SK-N-SH (cell line): ENCODE measurements at regions not wholly inside any gene's neighbourhood (a gene's known extent, or its start where the extent isn't known, plus 50 kb on each side); places are given as distances from the start of the nearest gene placed in this dataset.

Experiments
- CTCF ChIA-PET: fragments of 300-600, 350-600 bp; formaldehyde crosslinking; extraction: SDS; loops from one replicate; lab custom pipeline; 2021; lab: Yijun Ruan, JAX
- POLR2A ChIA-PET: fragments of 350-600 bp; sonication (Branson Sonifier 250); formaldehyde crosslinking; extraction: SDS; loops from one replicate; lab custom pipeline; 2020; ENCODE audit warnings: antibody characterized with exemption, inconsistent platforms; lab: Yijun Ruan, JAX
- DNase-seq: peaks from one replicate; pipeline ENCODE4 v3.0.0; 2012
- H2AFZ ChIP-seq: fragments of 200-600 bp; sonication (generic); 2 replicates; pipeline ENCODE4 v1.8.1; 2016; ENCODE audit warnings: antibody characterized with exemption, mild to moderate bottlenecking, low read depth
- H3F3A ChIP-seq: fragments of 200-600 bp; sonication (generic); replicated peaks from 2 replicates; pipeline ENCODE3; 2016; ENCODE audit warnings: antibody characterized with exemption, mild to moderate bottlenecking; ENCODE audit not compliant: insufficient read depth
- H3K27ac ChIP-seq, 2 experiments: fragments of 200-500 bp in 1 of 2; fragments of 200-600 bp in 1 of 2; sonication (Bioruptor generic) in 1 of 2; sonication (generic), shearing (Covaris generic) in 1 of 2; 2 replicates each; pipeline versions ENCODE4 v1.5.1 to v1.6.1; 2014 to 2016; ENCODE audit warnings: low read depth in 2 of 2, inconsistent platforms in 1 of 2, low read length in 1 of 2, mild to moderate bottlenecking in 1 of 2, mixed read lengths in 1 of 2
- H3K27me3 ChIP-seq: fragments of 200-600 bp; sonication (generic), shearing (Covaris generic); 2 replicates; pipeline ENCODE4 v1.6.1; 2016; ENCODE audit warnings: mixed run types; ENCODE audit not compliant: insufficient read depth
- H3K36me3 ChIP-seq, 2 experiments: fragments of 200-500 bp in 1 of 2; fragments of 200-600 bp in 1 of 2; sonication (Bioruptor generic) in 1 of 2; sonication (generic) in 1 of 2; replicated peaks in 1 of 2; 2 replicates each; pipeline versions ENCODE3 to v1.5.1; 2014 to 2016; ENCODE audit warnings: low read length in 1 of 2, mild to moderate bottlenecking in 1 of 2; ENCODE audit not compliant: insufficient read depth in 2 of 2, control insufficient read depth in 1 of 2
- H3K4me1 ChIP-seq, 2 experiments: fragments of 200-500 bp in 1 of 2; fragments of 200-600 bp in 1 of 2; sonication (Bioruptor generic) in 1 of 2; sonication (generic), shearing (Covaris generic) in 1 of 2; 2 replicates each; pipeline versions ENCODE4 v1.5.1 to v1.6.1; 2014 to 2016; ENCODE audit warnings: low read depth in 1 of 2, low read length in 1 of 2, mixed run types in 1 of 2; ENCODE audit not compliant: insufficient read depth in 2 of 2, control insufficient read depth in 1 of 2
- H3K4me2 ChIP-seq: fragments of 200-600 bp; sonication (generic), shearing (Covaris generic); 2 replicates; pipeline ENCODE4 v1.6.1; 2017; ENCODE audit warnings: mixed run types
- H3K4me3 ChIP-seq, 2 experiments: fragments of 200-500 bp in 1 of 2; fragments of 200-600 bp in 1 of 2; sonication (Bioruptor generic) in 1 of 2; sonication (generic), shearing (Covaris generic) in 1 of 2; 2 replicates each; pipeline versions ENCODE4 v1.5.1 to v1.8.1; 2014 to 2016; ENCODE audit warnings: low read depth in 2 of 2, inconsistent platforms in 1 of 2, low read length in 1 of 2, mild to moderate bottlenecking in 1 of 2, mixed read lengths in 1 of 2, moderate library complexity in 1 of 2
- H3K79me2 ChIP-seq: fragments of 200-600 bp; sonication (generic); 2 replicates; pipeline ENCODE4 v1.8.1; 2017; ENCODE audit warnings: mild to moderate bottlenecking; ENCODE audit not compliant: insufficient read depth
- H3K9ac ChIP-seq: fragments of 200-600 bp; sonication (generic); 2 replicates; pipeline ENCODE4 v1.6.1; 2017; ENCODE audit warnings: mixed run types
- H3K9me2 ChIP-seq: fragments of 200-600 bp; sonication (generic); 2 replicates; pipeline ENCODE4 v1.6.1; 2017; ENCODE audit warnings: mixed run types
- H3K9me3 ChIP-seq: fragments of 200-600 bp; sonication (generic); 2 replicates; pipeline ENCODE4 v1.6.1; 2017; ENCODE audit warnings: mixed run types, mild to moderate bottlenecking, moderate library complexity
- H4K20me1 ChIP-seq: fragments of 200-600 bp; sonication (generic); 2 replicates; pipeline ENCODE4 v1.6.1; 2017; ENCODE audit warnings: mild to moderate bottlenecking, mixed run types; ENCODE audit not compliant: insufficient read depth
- CHD2 ChIP-seq: fragments of 150-350 bp; IDR thresholded peaks from 2 replicates; pipeline ENCODE4 v1.6.1; 2018; ENCODE audit warnings: low read length; ENCODE audit not compliant: partially characterized antibody
- ELF1 ChIP-seq: IDR thresholded peaks from 2 replicates; pipeline ENCODE4 v1.4.0; 2012
- EZH2phosphoT487 ChIP-seq: fragments of 200-600 bp; sonication (generic); IDR thresholded peaks from 2 replicates; pipeline ENCODE4 v1.6.1; 2017; ENCODE audit warnings: low read depth, mixed run types, mild to moderate bottlenecking, antibody characterized with exemption, moderate library complexity, borderline replicate concordance
- FOSL2 ChIP-seq: IDR thresholded peaks from 2 replicates; pipeline ENCODE4 v1.4.0; 2012; ENCODE audit warnings: low read depth, mild to moderate bottlenecking, moderate library complexity, borderline replicate concordance
- FOXJ3 ChIP-seq: sonication (generic); formaldehyde crosslinking; IDR thresholded peaks from 2 replicates; pipeline ENCODE4 v1.5.1; 2020; ENCODE audit warnings: mild to moderate bottlenecking, missing genetic modification reagents
- FOXM1 ChIP-seq: IDR thresholded peaks from 2 replicates; pipeline ENCODE4 v1.4.0; 2012; ENCODE audit warnings: low read depth, mild to moderate bottlenecking
- GATA2 ChIP-seq: sonication (generic); formaldehyde crosslinking; IDR thresholded peaks from 2 replicates; pipeline ENCODE4 v1.5.0; 2020; ENCODE audit warnings: mild to moderate bottlenecking, missing genetic modification reagents
- MAX ChIP-seq: IDR thresholded peaks from 2 replicates; pipeline ENCODE4 v1.4.0; 2012; ENCODE audit warnings: low read depth
- NFIC ChIP-seq: IDR thresholded peaks from 2 replicates; pipeline ENCODE4 v1.4.0; 2012; ENCODE audit warnings: borderline replicate concordance
- POLR2AphosphoS5 ChIP-seq: IDR thresholded peaks from 2 replicates; pipeline ENCODE4 v1.6.1; 2012; ENCODE audit warnings: low read depth, low read length
- RAD21 ChIP-seq: IDR thresholded peaks from 2 replicates; pipeline ENCODE4 v1.6.1; 2012; ENCODE audit warnings: mild to moderate bottlenecking, low read length
- RCOR1 ChIP-seq: fragments of 150-350 bp; IDR thresholded peaks from 2 replicates; pipeline ENCODE4 v1.6.1; 2017; ENCODE audit warnings: antibody characterized with exemption, low read length
- REST ChIP-seq: IDR thresholded peaks from 2 replicates; pipeline ENCODE4 v1.6.1; 2012; ENCODE audit warnings: mild to moderate bottlenecking, low read depth, low read length, moderate library complexity
- RFX5 ChIP-seq: IDR thresholded peaks from 2 replicates; pipeline ENCODE4 v1.6.1; 2012; ENCODE audit warnings: mild to moderate bottlenecking, improper control_type of control experiment, low read length
- RXRA ChIP-seq: IDR thresholded peaks from 2 replicates; pipeline ENCODE4 v1.4.0; 2012; ENCODE audit warnings: low read depth, mild to moderate bottlenecking, borderline replicate concordance
- SIN3A ChIP-seq: IDR thresholded peaks from 2 replicates; pipeline ENCODE4 v1.6.1; 2012; ENCODE audit warnings: low read depth, mild to moderate bottlenecking, low read length, moderate library complexity, borderline replicate concordance
- SMC3 ChIP-seq: IDR thresholded peaks from 2 replicates; pipeline ENCODE4 v1.6.1; 2012; ENCODE audit warnings: low read depth, low read length, improper control_type of control experiment
- TAF1 ChIP-seq: IDR thresholded peaks from 2 replicates; pipeline ENCODE4 v1.6.1; 2012; ENCODE audit warnings: low read depth, mild to moderate bottlenecking, low read length, moderate library complexity, borderline replicate concordance
- TCF12 ChIP-seq: IDR thresholded peaks from 2 replicates; pipeline ENCODE4 v1.4.0; 2012
- TEAD4 ChIP-seq: IDR thresholded peaks from 2 replicates; pipeline ENCODE4 v1.4.0; 2012; ENCODE audit warnings: mild to moderate bottlenecking, borderline replicate concordance; ENCODE audit not compliant: insufficient read depth
- YY1 ChIP-seq: IDR thresholded peaks from 2 replicates; pipeline ENCODE4 v1.4.0; 2012; ENCODE audit warnings: low read depth, mild to moderate bottlenecking
- WGBS: methylation state at CpG from one replicate; pipeline ENCODE4 v1.1.6; 2017; ENCODE audit warnings: low lambda C conversion rate; 5-methylcytosine and 5-hydroxymethylcytosine counted together
- TF ChIP-seq, protein P1 (sequence below): IDR thresholded peaks from 2 replicates; pipeline ENCODE4 v1.4.0; 2012; ENCODE audit warnings: low read depth, borderline replicate concordance
- TF ChIP-seq, protein P2 (sequence below): fragments of 150-350 bp; IDR thresholded peaks from 2 replicates; pipeline ENCODE4 v1.6.1; 2017; ENCODE audit warnings: antibody characterized with exemption, low read length, low read depth, borderline replicate concordance

- H3K9me3 ChIP-seq = no peaks in the 10 kb centered on the region
- no peak for DNase-seq
- 29% methylated on average over 6 of the region's 7 CpGs for WGBS
- no peak overlapping the region for H3K27ac ChIP-seq
- H3K9me2 ChIP-seq = no peaks in the 10 kb centered on the region
- TF ChIP-seq NFIC (no peak), TCF12 (no peak), TEAD4 (no peak), MAX (no peak), YY1 (no peak), FOSL2 (no peak), SMC3 (no peak), GATA2 (CRISPR knock-in tag) (no peak), RAD21 (no peak), RFX5 (no peak), SIN3A (no peak), FOXM1 (no peak), CHD2 (no peak)
- TF ChIP-seq, all 33 proteins: peak for 0
- Histone ChIP-seq H3F3A (no peaks in the 10 kb centered on the region), H3K4me2 (no peak overlapping the region), H3K27me3 (no peaks in the 10 kb centered on the region), H3K4me3 (no peak overlapping the region), H3K9ac (no peak overlapping the region), H4K20me1 (no peaks in the 10 kb centered on the region), H3K4me1 (no peaks in the 10 kb centered on the region), H2AFZ (no peak overlapping the region), H3K36me3 (no peaks in the 10 kb centered on the region), H3K79me2 (no peaks in the 10 kb centered on the region)
- POLR2A ChIA-PET = no interaction called here
- CTCF ChIA-PET = interaction anchor here (0.6 to 1.8 kb wide), 2 partner anchors 18 to 1255 kb away, joined by 4 read pairs; no protein-coding TSS in a partner anchor
Measured at GRCh38 chr18:75745147-75745546, 317.6 kb upstream of the SMIM21 start.

DNA sequence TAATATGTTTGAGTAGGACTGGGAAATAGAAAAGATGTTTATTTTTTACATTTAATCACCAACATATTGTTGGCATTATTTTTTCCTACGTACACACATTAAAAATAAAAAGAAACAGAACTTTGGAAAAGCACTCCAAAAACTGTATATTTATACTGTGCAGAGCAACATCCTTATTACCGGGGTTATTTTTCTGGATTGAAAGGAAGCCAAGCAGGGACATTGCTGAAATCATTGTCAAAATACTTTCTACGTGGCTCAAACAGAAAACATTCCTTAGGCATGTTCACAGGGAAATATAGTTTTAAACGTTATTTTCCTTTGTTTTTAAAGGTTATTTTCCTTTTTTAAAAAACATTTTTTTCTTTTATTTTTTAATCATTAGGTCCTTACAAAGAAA is 315.0 kb upstream of the SMIM21 start:
- H3K4me1 ChIP-seq = no peaks in the 10 kb centered on the region
- no peaks in the 10 kb centered on the region for H3K79me2 ChIP-seq
- 17% methylated on average over 4 of the region's 4 CpGs for WGBS
- H4K20me1 ChIP-seq = no peaks in the 10 kb centered on the region
- H3K36me3 ChIP-seq = no peaks in the 10 kb centered on the region
- no peaks in the 10 kb centered on the region for H3F3A ChIP-seq
- H3K9me2 ChIP-seq = no peaks in the 10 kb centered on the region
- H3K9ac ChIP-seq = no peak overlapping the region
- H2AFZ ChIP-seq = no peak overlapping the region
- no peaks in the 10 kb centered on the region for H3K9me3 ChIP-seq
- no peak overlapping the region for H3K27ac ChIP-seq
- POLR2A ChIA-PET = no interaction called here
- H3K4me2 ChIP-seq = no peak overlapping the region
- no peak for DNase-seq
- CTCF ChIA-PET = no interaction called here
- TF ChIP-seq TAF1 (no peak), RCOR1 (no peak), CHD2 (no peak), RXRA (no peak), NFIC (no peak), SIN3A (no peak), GATA2 (CRISPR knock-in tag) (no peak), FOXM1 (no peak), FOXJ3 (CRISPR knock-in tag) (no peak), ELF1 (no peak), EZH2phosphoT487 (no peak), POLR2AphosphoS5 (no peak), RAD21 (no peak), FOSL2 (no peak), REST (no peak)
- TF ChIP-seq, protein P1, sequence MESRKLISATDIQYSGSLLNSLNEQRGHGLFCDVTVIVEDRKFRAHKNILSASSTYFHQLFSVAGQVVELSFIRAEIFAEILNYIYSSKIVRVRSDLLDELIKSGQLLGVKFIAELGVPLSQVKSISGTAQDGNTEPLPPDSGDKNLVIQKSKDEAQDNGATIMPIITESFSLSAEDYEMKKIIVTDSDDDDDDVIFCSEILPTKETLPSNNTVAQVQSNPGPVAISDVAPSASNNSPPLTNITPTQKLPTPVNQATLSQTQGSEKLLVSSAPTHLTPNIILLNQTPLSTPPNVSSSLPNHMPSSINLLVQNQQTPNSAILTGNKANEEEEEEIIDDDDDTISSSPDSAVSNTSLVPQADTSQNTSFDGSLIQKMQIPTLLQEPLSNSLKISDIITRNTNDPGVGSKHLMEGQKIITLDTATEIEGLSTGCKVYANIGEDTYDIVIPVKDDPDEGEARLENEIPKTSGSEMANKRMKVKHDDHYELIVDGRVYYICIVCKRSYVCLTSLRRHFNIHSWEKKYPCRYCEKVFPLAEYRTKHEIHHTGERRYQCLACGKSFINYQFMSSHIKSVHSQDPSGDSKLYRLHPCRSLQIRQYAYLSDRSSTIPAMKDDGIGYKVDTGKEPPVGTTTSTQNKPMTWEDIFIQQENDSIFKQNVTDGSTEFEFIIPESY = no peak
- TF ChIP-seq, protein P2, sequence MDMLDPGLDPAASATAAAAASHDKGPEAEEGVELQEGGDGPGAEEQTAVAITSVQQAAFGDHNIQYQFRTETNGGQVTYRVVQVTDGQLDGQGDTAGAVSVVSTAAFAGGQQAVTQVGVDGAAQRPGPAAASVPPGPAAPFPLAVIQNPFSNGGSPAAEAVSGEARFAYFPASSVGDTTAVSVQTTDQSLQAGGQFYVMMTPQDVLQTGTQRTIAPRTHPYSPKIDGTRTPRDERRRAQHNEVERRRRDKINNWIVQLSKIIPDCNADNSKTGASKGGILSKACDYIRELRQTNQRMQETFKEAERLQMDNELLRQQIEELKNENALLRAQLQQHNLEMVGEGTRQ = no peak
- TF ChIP-seq, all 33 proteins: peak for 0
- H3K4me3 ChIP-seq = no peak overlapping the region
- H3K27me3 ChIP-seq = no peaks in the 10 kb centered on the region
